ENCODE measurements at regions not wholly inside any gene's neighbourhood (a gene's known extent, or its start where the extent isn't known, plus 50 kb on each side); places are given as distances from the start of the nearest gene placed in this dataset.

GRCh38 chr5:8954801-8955200 is 591.1 kb downstream of the SEMA5A start:
- H3K9me2 ChIP-seq (ENCODE audit: insufficient read depth), result no peaks in the 10 kb centered on the region
- DNase-seq (ENCODE audit: low read depth, low spot score), result no peak
- H4K20me1 ChIP-seq (ENCODE audit: insufficient read depth), result no peaks in the 10 kb centered on the region
- TF ChIP-seq CBX3 (IDR thresholded peaks at IDR 0.05; ENCODE audit: low read depth) (no peak), ATF3 (IDR thresholded peaks at IDR 0.05) (no peak), EGR1 (IDR thresholded peaks at IDR 0.05; ENCODE audit: low read depth) (no peak), ZBTB33 (IDR thresholded peaks at IDR 0.05; ENCODE audit: extremely low read depth, insufficient replicate concordance, low read length) (no peak), TCF7L2 (IDR thresholded peaks at IDR 0.05; ENCODE audit: borderline replicate concordance, extremely low read depth, insufficient read depth, insufficient read length) (no peak), MAX (IDR thresholded peaks at IDR 0.05) (no peak), FOSL1 (IDR thresholded peaks at IDR 0.05; ENCODE audit: low read depth) (no peak), CTCF (IDR thresholded peaks at IDR 0.05 in 2 of 3, conservative IDR thresholded peaks at IDR 0.05 in 1 of 3; ENCODE audit: borderline replicate concordance in 1 of 3, insufficient read depth in 1 of 3, low read depth in 2 of 3, low read length in 2 of 3) (no peak), SP1 (IDR thresholded peaks at IDR 0.05; ENCODE audit: low read depth) (no peak), RAD21 (IDR thresholded peaks at IDR 0.05; ENCODE audit: low read depth) (no peak)
- peaks cover 9 to 35% of the 10 kb centered on the region in 2 experiments; a peak in 2 of 4 replicates for H3K9me3 ChIP-seq (ENCODE audit: control insufficient read depth in 1 of 2, insufficient read depth in 1 of 2, low read depth in 1 of 2, low read length in 2 of 2)
- H3K27ac ChIP-seq (ENCODE audit: low read depth, low read length), result no peak overlapping the region
- BruUV-seq (replicated peaks), result no TSS peak
- RAD21 ChIA-PET (ENCODE audit: low non-redundant PET in 1 of 2, low total read pairs in 2 of 2, uncharacterized antibody in 2 of 2, unreplicated experiment in 2 of 2), result no interaction called here
- H3K79me2 ChIP-seq (ENCODE audit: insufficient read depth, low read length), result no peaks in the 10 kb centered on the region
- H2AFZ ChIP-seq (ENCODE audit: low read depth, low read length, poor library complexity, severe bottlenecking), result no peak overlapping the region
- POLR2A ChIA-PET, result no interaction called here
- no peaks in the 10 kb centered on the region for H3K36me3 ChIP-seq (ENCODE audit: control insufficient read depth in 1 of 2, insufficient read depth in 2 of 2, low read length in 2 of 2)
- H3K27me3 ChIP-seq (ENCODE audit: insufficient read depth, low read length), result no peaks in the 10 kb centered on the region
- H3K4me2 ChIP-seq (ENCODE audit: low read length), result no peak overlapping the region
- CTCF ChIA-PET, result no interaction called here
- intact Hi-C loops (cut with micrococcal nuclease), result no loop called here
- no peak overlapping the region for H3K4me3 ChIP-seq (replicated peaks in 1 of 2; ENCODE audit: low read depth in 1 of 2, low read length in 2 of 2)
- ATAC-seq, result no peak
- H3K4me1 ChIP-seq (ENCODE audit: control insufficient read depth in 1 of 2, insufficient read depth in 2 of 2, low read length in 2 of 2), result no peaks in the 10 kb centered on the region
- no peak overlapping the region for H3K9ac ChIP-seq (ENCODE audit: low read length)
